ENCODE measurements at regions not wholly inside any gene's neighbourhood (a gene's known extent, or its start where the extent isn't known, plus 50 kb on each side); places are given as distances from the start of the nearest gene placed in this dataset.
"Not testable (repeated sequence)": the region's sequence is repeated elsewhere in the genome, so short reads cannot be mapped to it uniquely, and the experiment has no call there.

DNA sequence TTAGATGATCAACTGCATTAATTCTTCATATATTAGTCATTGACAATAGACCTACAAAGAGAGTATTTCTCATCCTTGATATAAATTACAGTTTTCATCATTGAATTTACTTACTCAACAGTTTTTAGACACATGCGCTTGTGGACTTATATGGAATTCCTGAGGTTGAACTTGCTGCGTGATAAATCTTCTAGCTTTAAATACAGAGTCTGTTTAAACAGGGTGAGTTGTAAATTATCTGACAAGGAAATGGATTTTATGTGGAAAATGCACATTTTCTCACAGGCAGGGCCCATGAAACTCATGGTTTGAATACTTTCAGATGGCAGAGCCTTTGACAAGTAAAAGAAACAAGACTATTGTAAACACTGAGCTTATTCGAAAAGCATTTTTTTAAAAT, 280.5 kb downstream of the SPATA31A6 start:
- 32 to 38% (median 33%) methylated on average over 2 to 3 of the region's 3 CpGs for WGBS, 3 donors
- H3K4me3 ChIP-seq; H3K36me3 ChIP-seq (ENCODE audit: insufficient read depth in 1 of 2, low read depth in 1 of 2); H3K27me3 ChIP-seq (ENCODE audit: insufficient read depth in 3 of 3, low read length in 2 of 3); H3K9me3 ChIP-seq; H3K4me1 ChIP-seq; intact Hi-C loops (cut with DNase I); ATAC-seq; DNase-seq; H3K27ac ChIP-seq: not testable (repeated sequence)

DNA sequence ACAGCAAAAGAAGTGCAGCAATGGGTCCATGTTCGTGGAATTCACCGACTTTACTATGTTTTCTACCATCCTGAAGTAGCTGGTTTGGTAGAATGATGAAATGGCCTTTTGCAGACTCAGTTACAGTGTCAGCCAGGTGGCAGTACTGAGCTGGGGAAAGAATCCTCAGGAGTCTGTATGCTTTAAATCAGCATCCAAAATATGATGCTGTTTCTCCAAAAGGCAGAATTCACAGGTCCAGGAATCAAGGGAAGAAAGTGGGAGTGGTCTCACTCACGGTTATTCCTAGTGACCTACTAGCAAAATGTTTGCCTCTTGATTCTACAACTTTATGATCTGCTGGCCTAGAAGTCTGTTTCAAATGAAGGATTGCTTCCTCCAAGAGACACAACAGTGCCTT, 287.1 kb downstream of the SPATA31A6 start:
- intact Hi-C loops (cut with DNase I); DNase-seq; ATAC-seq; H3K36me3 ChIP-seq (ENCODE audit: insufficient read depth in 1 of 2, low read depth in 1 of 2); H3K4me1 ChIP-seq; H3K27ac ChIP-seq; H3K9me3 ChIP-seq; H3K27me3 ChIP-seq (ENCODE audit: insufficient read depth in 3 of 3, low read length in 2 of 3); H3K4me3 ChIP-seq: not testable (repeated sequence)
- TF ChIP-seq CTCF (IDR thresholded peaks at IDR 0.05) = peak; percentile 40
- WGBS, 3 donors = 36 to 61% (median 56%) methylated on average over 3 of the region's 3 CpGs

- H3K27me3 ChIP-seq (ENCODE audit: insufficient read depth in 3 of 3, low read length in 2 of 3); ATAC-seq; H3K4me1 ChIP-seq; DNase-seq; intact Hi-C loops (cut with DNase I); H3K9me3 ChIP-seq; H3K4me3 ChIP-seq; H3K27ac ChIP-seq; H3K36me3 ChIP-seq (ENCODE audit: insufficient read depth in 1 of 2, low read depth in 1 of 2): not testable (repeated sequence)
- 36 to 65% (median 56%) methylated on average over 1 of the region's 2 CpGs for WGBS, 3 donors
Measured at GRCh38 chr9:42490989-42491388, 307.5 kb downstream of the SPATA31A6 start.

DNA sequence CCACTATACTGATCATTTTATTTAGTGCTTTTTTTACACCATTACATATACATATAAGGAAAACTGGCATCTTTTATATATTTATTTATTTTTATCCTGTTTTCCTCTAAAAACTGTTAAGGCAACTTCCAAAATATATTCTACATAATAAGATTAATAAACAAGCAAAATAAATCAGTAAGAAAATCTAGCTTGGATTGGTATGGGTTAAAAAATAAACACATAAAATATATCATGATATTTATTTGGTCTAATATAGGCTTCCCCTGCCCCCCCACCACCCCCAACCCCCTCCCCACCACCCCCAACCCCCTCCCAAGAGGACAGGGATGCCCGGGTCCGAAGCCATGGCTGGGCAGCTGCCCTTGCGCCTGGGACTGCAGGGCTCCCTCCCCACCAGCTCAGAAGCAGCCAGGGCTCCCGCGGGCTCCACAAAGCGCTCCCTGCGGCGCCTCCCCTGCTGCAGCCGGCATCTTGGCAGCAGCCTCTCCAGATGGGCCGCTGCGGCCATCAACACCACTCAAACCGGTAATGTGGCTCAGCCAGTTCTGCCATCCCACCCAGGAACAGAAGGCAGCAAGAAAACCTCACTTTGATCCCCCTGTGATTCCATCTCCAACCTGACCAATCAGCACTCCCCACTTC, 319.3 kb downstream of the SPATA31A6 start:
- H3K27ac ChIP-seq; H3K36me3 ChIP-seq (ENCODE audit: insufficient read depth in 1 of 2, low read depth in 1 of 2); ATAC-seq; H3K4me3 ChIP-seq; H3K4me1 ChIP-seq; H3K27me3 ChIP-seq (ENCODE audit: insufficient read depth in 3 of 3, low read length in 2 of 3); intact Hi-C loops (cut with DNase I); H3K9me3 ChIP-seq: not testable (repeated sequence)
- DNase-seq = peak in 1 of 2 donors; percentile 32
- 74 to 89% (median 87%) methylated on average over 10 to 12 of the region's 12 CpGs for WGBS, 3 donors

- H3K4me3 ChIP-seq; DNase-seq; H3K27ac ChIP-seq; H3K4me1 ChIP-seq; ATAC-seq; H3K36me3 ChIP-seq (ENCODE audit: insufficient read depth in 1 of 2, low read depth in 1 of 2); H3K27me3 ChIP-seq (ENCODE audit: insufficient read depth in 3 of 3, low read length in 2 of 3); intact Hi-C loops (cut with DNase I); H3K9me3 ChIP-seq: not testable (repeated sequence)
- WGBS, 3 donors = 42 to 47% (median 42%) methylated on average over 2 of the region's 2 CpGs
Measured at GRCh38 chr9:42508111-42508510, 324.7 kb downstream of the SPATA31A6 start.

GRCh38 chr9:42513535-42513934, 330.1 kb downstream of the SPATA31A6 start:
- intact Hi-C loops (cut with DNase I); H3K36me3 ChIP-seq (ENCODE audit: insufficient read depth in 1 of 2, low read depth in 1 of 2); H3K27me3 ChIP-seq (ENCODE audit: insufficient read depth in 3 of 3, low read length in 2 of 3); H3K27ac ChIP-seq; ATAC-seq; H3K4me1 ChIP-seq; DNase-seq; H3K4me3 ChIP-seq; H3K9me3 ChIP-seq: not testable (repeated sequence)
- no CpG with 5 or more reads among the region's 2 CpGs for WGBS, 3 donors

GRCh38 chr9:42534325-42534983, 351.0 kb downstream of the SPATA31A6 start:
- intact Hi-C loops (cut with DNase I); H3K27me3 ChIP-seq (ENCODE audit: insufficient read depth in 3 of 3, low read length in 2 of 3); H3K27ac ChIP-seq; H3K36me3 ChIP-seq (ENCODE audit: insufficient read depth in 1 of 2, low read depth in 1 of 2); H3K9me3 ChIP-seq; H3K4me1 ChIP-seq; ATAC-seq; H3K4me3 ChIP-seq: not testable (repeated sequence)
- WGBS, 3 donors = 58 to 72% (median 66%) methylated on average over 11 to 13 of the region's 13 CpGs
- DNase-seq = peak in 1 of 2 donors; percentile 20

GRCh38 chr9:42534984-42535325, 351.5 kb downstream of the SPATA31A6 start:
- H3K4me3 ChIP-seq; H3K27ac ChIP-seq; H3K36me3 ChIP-seq (ENCODE audit: insufficient read depth in 1 of 2, low read depth in 1 of 2); H3K4me1 ChIP-seq; ATAC-seq; intact Hi-C loops (cut with DNase I); H3K9me3 ChIP-seq; H3K27me3 ChIP-seq (ENCODE audit: insufficient read depth in 3 of 3, low read length in 2 of 3): not testable (repeated sequence)
- DNase-seq = peak in 1 of 2 donors; percentile 51
- 27 to 43% (median 28%) methylated on average over 6 of the region's 6 CpGs for WGBS, 3 donors

Data from psoas muscle (tissue), 7 donors.